Endodermal cell (in vitro differentiated cells): ENCODE measurements at regions not wholly inside any gene's neighbourhood (a gene's known extent, or its start where the extent isn't known, plus 50 kb on each side); places are given as distances from the start of the nearest gene placed in this dataset.

Experiments used
- DNase-seq: peaks from one replicate; pipeline ENCODE4 v3.0.0-alpha.2; 2017
- H3K27ac ChIP-seq: 2 replicates; pipeline ENCODE4 v1.5.1; 2013; ENCODE audit warnings: mild to moderate bottlenecking, low read depth, low read length, moderate library complexity
- H3K27me3 ChIP-seq: 2 replicates; pipeline ENCODE4 v1.6.1; 2013; ENCODE audit warnings: mild to moderate bottlenecking, low read length, moderate library complexity; ENCODE audit not compliant: insufficient read depth, control insufficient read depth, poor library complexity, severe bottlenecking
- H3K36me3 ChIP-seq: 2 replicates; pipeline ENCODE4 v1.7.0; 2013; ENCODE audit warnings: mild to moderate bottlenecking, low read length, moderate library complexity; ENCODE audit not compliant: control insufficient read depth, insufficient read depth
- H3K4me1 ChIP-seq: one replicate; pipeline ENCODE4 v1.7.0; 2013; ENCODE audit warnings: low read length; ENCODE audit not compliant: control insufficient read depth, insufficient read depth
- H3K4me3 ChIP-seq: 2 replicates; pipeline ENCODE4 v1.5.1; 2013; ENCODE audit warnings: mild to moderate bottlenecking, low read length, moderate library complexity
- H3K9ac ChIP-seq: 2 replicates; pipeline ENCODE4 v1.6.1; 2013; ENCODE audit warnings: mild to moderate bottlenecking, low read length, moderate library complexity; ENCODE audit not compliant: poor library complexity, severe bottlenecking; ENCODE audit errors: extremely low read depth
- H3K9me3 ChIP-seq: 2 replicates; pipeline ENCODE4 v1.6.1; 2013; ENCODE audit warnings: mild to moderate bottlenecking, low read length, moderate library complexity; ENCODE audit not compliant: control insufficient read depth
- H3K27ac Mint-ChIP-seq: 2 replicates; pipeline ENCODE4 v1.8.0; 2020; ENCODE audit warnings: mixed read lengths
- H3K27me3 Mint-ChIP-seq: 2 replicates; pipeline ENCODE4 v1.8.0; 2021; ENCODE audit warnings: mild to moderate bottlenecking, mixed read lengths; ENCODE audit not compliant: insufficient read depth
- H3K36me3 Mint-ChIP-seq: 2 replicates; pipeline ENCODE4 v1.8.0; 2020; ENCODE audit warnings: low read depth, mixed read lengths
- H3K4me1 Mint-ChIP-seq: 2 replicates; pipeline ENCODE4 v1.8.0; 2020; ENCODE audit warnings: mixed read lengths
- H3K4me3 Mint-ChIP-seq: 2 replicates; pipeline ENCODE4 v1.8.0; 2020; ENCODE audit warnings: mild to moderate bottlenecking, moderate library complexity, mixed read lengths
- H3K9me3 Mint-ChIP-seq: 2 replicates; pipeline ENCODE4 v1.8.0; 2020; ENCODE audit warnings: mild to moderate bottlenecking, mixed read lengths
- WGBS, 2 experiments: methylation state at CpG; one replicate each; pipeline versions ENCODE4 v1.1.5 to v1.1.7; 2013; ENCODE audit warnings: missing lambda C conversion rate in 2 of 2, mixed read lengths in 1 of 2; ENCODE audit not compliant: insufficient coverage in 1 of 2, insufficient read length in 1 of 2; 5-methylcytosine and 5-hydroxymethylcytosine counted together
- TF ChIP-seq, protein P1 (sequence below): fragments of 200-600 bp; sonication (generic); conservative IDR thresholded peaks from 2 replicates; pipeline ENCODE4 v1.5.0; 2021; ENCODE audit warnings: antibody characterized with exemption, mild to moderate bottlenecking

DNA sequence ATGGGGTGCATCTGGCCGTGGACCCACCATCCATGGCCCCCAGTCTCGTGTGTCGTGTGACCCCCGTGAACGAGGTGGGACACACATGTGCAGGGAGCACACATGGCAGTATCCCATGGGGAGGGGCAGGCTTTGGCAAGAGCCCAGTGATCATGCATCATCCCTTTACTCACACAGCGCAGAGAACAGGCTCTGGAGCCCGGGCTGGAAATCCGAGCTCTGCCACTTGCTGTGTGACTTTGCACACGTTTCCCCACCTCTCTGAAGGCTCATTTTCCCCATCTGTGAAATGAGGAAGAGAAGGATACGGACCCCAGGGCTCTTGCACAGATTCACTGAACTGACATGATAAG, 119.9 kb downstream of the PHETA1 start:
- Histone ChIP-seq H3K36me3 (no peaks in the 10 kb centered on the region), H3K27me3 (no peaks in the 10 kb centered on the region), H3K27ac (no peak overlapping the region), H3K9ac (no peak overlapping the region), H3K9me3 (peaks cover 6% of the 10 kb centered on the region), H3K4me3 (no peak overlapping the region), H3K4me1 (no peaks in the 10 kb centered on the region)
- peaks cover 9% of the 10 kb centered on the region for H3K4me1 Mint-ChIP-seq
- peaks cover 3% of the 10 kb centered on the region for H3K27me3 Mint-ChIP-seq
- TF ChIP-seq, protein P1, sequence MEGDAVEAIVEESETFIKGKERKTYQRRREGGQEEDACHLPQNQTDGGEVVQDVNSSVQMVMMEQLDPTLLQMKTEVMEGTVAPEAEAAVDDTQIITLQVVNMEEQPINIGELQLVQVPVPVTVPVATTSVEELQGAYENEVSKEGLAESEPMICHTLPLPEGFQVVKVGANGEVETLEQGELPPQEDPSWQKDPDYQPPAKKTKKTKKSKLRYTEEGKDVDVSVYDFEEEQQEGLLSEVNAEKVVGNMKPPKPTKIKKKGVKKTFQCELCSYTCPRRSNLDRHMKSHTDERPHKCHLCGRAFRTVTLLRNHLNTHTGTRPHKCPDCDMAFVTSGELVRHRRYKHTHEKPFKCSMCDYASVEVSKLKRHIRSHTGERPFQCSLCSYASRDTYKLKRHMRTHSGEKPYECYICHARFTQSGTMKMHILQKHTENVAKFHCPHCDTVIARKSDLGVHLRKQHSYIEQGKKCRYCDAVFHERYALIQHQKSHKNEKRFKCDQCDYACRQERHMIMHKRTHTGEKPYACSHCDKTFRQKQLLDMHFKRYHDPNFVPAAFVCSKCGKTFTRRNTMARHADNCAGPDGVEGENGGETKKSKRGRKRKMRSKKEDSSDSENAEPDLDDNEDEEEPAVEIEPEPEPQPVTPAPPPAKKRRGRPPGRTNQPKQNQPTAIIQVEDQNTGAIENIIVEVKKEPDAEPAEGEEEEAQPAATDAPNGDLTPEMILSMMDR = no peak
- no peak overlapping the region for H3K4me3 Mint-ChIP-seq
- peaks cover 10% of the 10 kb centered on the region for H3K9me3 Mint-ChIP-seq
- DNase-seq = no peak
- 95 to 96% methylated on average over 6 to 10 of the region's 10 CpGs for WGBS, 2 experiments
- no peak overlapping the region for H3K27ac Mint-ChIP-seq
- no peaks in the 10 kb centered on the region for H3K36me3 Mint-ChIP-seq

- TF ChIP-seq, protein P1 = no peak
- Mint-ChIP-seq H3K36me3 (no peaks in the 10 kb centered on the region), H3K27me3 (peaks cover 3% of the 10 kb centered on the region), H3K9me3 (peaks cover 13% of the 10 kb centered on the region), H3K4me3 (no peak overlapping the region), H3K4me1 (peaks cover 9% of the 10 kb centered on the region), H3K27ac (no peak overlapping the region)
- Histone ChIP-seq H3K27ac (no peak overlapping the region), H3K4me1 (no peaks in the 10 kb centered on the region), H3K4me3 (no peak overlapping the region), H3K36me3 (no peaks in the 10 kb centered on the region), H3K27me3 (no peaks in the 10 kb centered on the region), H3K9me3 (peaks cover 10% of the 10 kb centered on the region), H3K9ac (no peak overlapping the region)
- peak; percentile 64 for DNase-seq
- WGBS, 2 experiments = 80 to 87% methylated on average over 8 to 13 of the region's 13 CpGs
Observed at GRCh38 chr12:111248236-111249017, 120.5 kb downstream of the PHETA1 start.

- Mint-ChIP-seq H3K27ac (no peak overlapping the region), H3K27me3 (no peaks in the 10 kb centered on the region), H3K4me1 (peaks cover 9% of the 10 kb centered on the region), H3K4me3 (no peak overlapping the region), H3K9me3 (peaks cover 17% of the 10 kb centered on the region), H3K36me3 (peaks cover 5% of the 10 kb centered on the region)
- no peak overlapping the region for H3K9ac ChIP-seq
- no peak overlapping the region for H3K4me3 ChIP-seq
- H3K27me3 ChIP-seq = no peaks in the 10 kb centered on the region
- DNase-seq = no peak
- no peak overlapping the region for H3K27ac ChIP-seq
- H3K36me3 ChIP-seq = no peaks in the 10 kb centered on the region
- WGBS, 2 experiments = 93 to 94% methylated on average over 11 to 17 of the region's 17 CpGs
- peaks cover 12% of the 10 kb centered on the region for H3K9me3 ChIP-seq
- no peaks in the 10 kb centered on the region for H3K4me1 ChIP-seq
- TF ChIP-seq, protein P1 = no peak
Observed at GRCh38 chr12:111247083-111247783, 121.7 kb downstream of the PHETA1 start.
